ENCODE measurements at regions not wholly inside any gene's neighbourhood (a gene's known extent, or its start where the extent isn't known, plus 50 kb on each side); places are given as distances from the start of the nearest gene placed in this dataset.

- no peaks in the 10 kb centered on the region for H4K20me1 ChIP-seq (replicated peaks; ENCODE audit: insufficient read depth)
- peaks cover 10% of the 10 kb centered on the region; the same call in 1 of the 2 replicates for H3K4me1 ChIP-seq (ENCODE audit: insufficient read depth)
- H3K79me2 ChIP-seq (replicated peaks; ENCODE audit: insufficient read depth) = no peaks in the 10 kb centered on the region
- no peak overlapping the region for H3K27ac ChIP-seq (ENCODE audit: low read depth)
- no peaks in the 10 kb centered on the region for H3F3A ChIP-seq (replicated peaks; ENCODE audit: low read depth)
- H2AFZ ChIP-seq = no peak overlapping the region
- peaks cover 9% of the 10 kb centered on the region; the same call in 1 of the 2 replicates for H3K9me2 ChIP-seq (ENCODE audit: insufficient read depth)
- no peak for DNase-seq (ENCODE audit: low spot score)
- no peak for ATAC-seq
- H3K4me3 Mint-ChIP-seq = no peak overlapping the region
- no peak overlapping the region for H3K4me2 ChIP-seq
- H3K36me3 Mint-ChIP-seq (ENCODE audit: low read depth) = peaks cover 22% of the 10 kb centered on the region; the same call in 2 of the 3 replicates
- no peak overlapping the region for H3K4me3 ChIP-seq
- no peaks in the 10 kb centered on the region for H3K27me3 ChIP-seq (ENCODE audit: insufficient read depth)
- H3K36me3 ChIP-seq (ENCODE audit: insufficient read depth) = 0 out of 2 replicates have a peak, but pooled peaks cover 3% of the 10 kb centered on the region
- H3K9me3 Mint-ChIP-seq = peaks cover 35% of the 10 kb centered on the region
- TF ChIP-seq JUNB (IDR thresholded peaks at IDR 0.05; ENCODE audit: unreplicated experiment) = no peak
- TF ChIP-seq EZH2phosphoT487 (IDR thresholded peaks at IDR 0.05; ENCODE audit: unreplicated experiment) = no peak
- no peak for TF ChIP-seq POLR2AphosphoS5 (IDR thresholded peaks at IDR 0.05; ENCODE audit: low read depth)
- TF ChIP-seq REST (IDR thresholded peaks at IDR 0.05; ENCODE audit: unreplicated experiment) = no peak
- TF ChIP-seq ZNF114 (CRISPR knock-in tag; IDR thresholded peaks at IDR 0.05) = no peak
- TF ChIP-seq STAT1 (IDR thresholded peaks at IDR 0.05; ENCODE audit: unreplicated experiment) = no peak
- TF ChIP-seq, protein P1, sequence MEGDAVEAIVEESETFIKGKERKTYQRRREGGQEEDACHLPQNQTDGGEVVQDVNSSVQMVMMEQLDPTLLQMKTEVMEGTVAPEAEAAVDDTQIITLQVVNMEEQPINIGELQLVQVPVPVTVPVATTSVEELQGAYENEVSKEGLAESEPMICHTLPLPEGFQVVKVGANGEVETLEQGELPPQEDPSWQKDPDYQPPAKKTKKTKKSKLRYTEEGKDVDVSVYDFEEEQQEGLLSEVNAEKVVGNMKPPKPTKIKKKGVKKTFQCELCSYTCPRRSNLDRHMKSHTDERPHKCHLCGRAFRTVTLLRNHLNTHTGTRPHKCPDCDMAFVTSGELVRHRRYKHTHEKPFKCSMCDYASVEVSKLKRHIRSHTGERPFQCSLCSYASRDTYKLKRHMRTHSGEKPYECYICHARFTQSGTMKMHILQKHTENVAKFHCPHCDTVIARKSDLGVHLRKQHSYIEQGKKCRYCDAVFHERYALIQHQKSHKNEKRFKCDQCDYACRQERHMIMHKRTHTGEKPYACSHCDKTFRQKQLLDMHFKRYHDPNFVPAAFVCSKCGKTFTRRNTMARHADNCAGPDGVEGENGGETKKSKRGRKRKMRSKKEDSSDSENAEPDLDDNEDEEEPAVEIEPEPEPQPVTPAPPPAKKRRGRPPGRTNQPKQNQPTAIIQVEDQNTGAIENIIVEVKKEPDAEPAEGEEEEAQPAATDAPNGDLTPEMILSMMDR (conservative IDR thresholded peaks at IDR 0.05; ENCODE audit: low read depth in 2 of 2) = no peak
- TF ChIP-seq, protein P2, sequence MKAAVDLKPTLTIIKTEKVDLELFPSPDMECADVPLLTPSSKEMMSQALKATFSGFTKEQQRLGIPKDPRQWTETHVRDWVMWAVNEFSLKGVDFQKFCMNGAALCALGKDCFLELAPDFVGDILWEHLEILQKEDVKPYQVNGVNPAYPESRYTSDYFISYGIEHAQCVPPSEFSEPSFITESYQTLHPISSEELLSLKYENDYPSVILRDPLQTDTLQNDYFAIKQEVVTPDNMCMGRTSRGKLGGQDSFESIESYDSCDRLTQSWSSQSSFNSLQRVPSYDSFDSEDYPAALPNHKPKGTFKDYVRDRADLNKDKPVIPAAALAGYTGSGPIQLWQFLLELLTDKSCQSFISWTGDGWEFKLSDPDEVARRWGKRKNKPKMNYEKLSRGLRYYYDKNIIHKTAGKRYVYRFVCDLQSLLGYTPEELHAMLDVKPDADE (IDR thresholded peaks at IDR 0.05) = no peak
- peaks cover 13% of the 10 kb centered on the region; the same call in 2 of the 3 replicates for H3K4me1 Mint-ChIP-seq
- H3K27me3 Mint-ChIP-seq (ENCODE audit: insufficient read depth, low read depth, poor library complexity) = no peaks in the 10 kb centered on the region
- no peak overlapping the region for H3K27ac Mint-ChIP-seq
These were observed 507.8 kb upstream of the CA10 start for GRCh38 chr17:52666264-52666663.

GRCh38 chr17:52660692-52661091, 502.2 kb upstream of the CA10 start:
- Histone ChIP-seq H3K27me3 (ENCODE audit: insufficient read depth) (no peaks in the 10 kb centered on the region), H2AFZ (no peak overlapping the region), H3K27ac (ENCODE audit: low read depth) (no peak overlapping the region), H3K9me2 (ENCODE audit: insufficient read depth) (0 out of 2 replicates have a peak, but pooled peaks cover 7% of the 10 kb centered on the region), H4K20me1 (replicated peaks; ENCODE audit: insufficient read depth) (no peaks in the 10 kb centered on the region), H3K79me2 (replicated peaks; ENCODE audit: insufficient read depth) (no peaks in the 10 kb centered on the region), H3K36me3 (ENCODE audit: insufficient read depth) (no peaks in the 10 kb centered on the region), H3K4me1 (ENCODE audit: insufficient read depth) (peaks cover 10% of the 10 kb centered on the region; the same call in 1 of the 2 replicates), H3K4me3 (no peak overlapping the region), H3K4me2 (no peak overlapping the region), H3F3A (replicated peaks; ENCODE audit: low read depth) (no peaks in the 10 kb centered on the region)
- H3K36me3 Mint-ChIP-seq (ENCODE audit: low read depth) = no peaks in the 10 kb centered on the region
- H3K27ac Mint-ChIP-seq = no peak overlapping the region
- no peak overlapping the region for H3K4me3 Mint-ChIP-seq
- H3K27me3 Mint-ChIP-seq (ENCODE audit: insufficient read depth, low read depth, poor library complexity) = no peaks in the 10 kb centered on the region
- peaks cover 13% of the 10 kb centered on the region; the same call in 2 of the 3 replicates for H3K4me1 Mint-ChIP-seq
- H3K9me3 Mint-ChIP-seq = peaks cover 5% of the 10 kb centered on the region
- no peak for ATAC-seq
- DNase-seq (ENCODE audit: low spot score) = no peak
- TF ChIP-seq STAT1 (IDR thresholded peaks at IDR 0.05; ENCODE audit: unreplicated experiment) (no peak), ZNF462 (CRISPR knock-in tag; IDR thresholded peaks at IDR 0.05) (no peak), EZH2 (IDR thresholded peaks at IDR 0.05; ENCODE audit: low read depth, unreplicated experiment) (no peak)

Measured in GM23338 (cell line).